ENCODE measurements at regions not wholly inside any gene's neighbourhood (a gene's known extent, or its start where the extent isn't known, plus 50 kb on each side); places are given as distances from the start of the nearest gene placed in this dataset.

DNA sequence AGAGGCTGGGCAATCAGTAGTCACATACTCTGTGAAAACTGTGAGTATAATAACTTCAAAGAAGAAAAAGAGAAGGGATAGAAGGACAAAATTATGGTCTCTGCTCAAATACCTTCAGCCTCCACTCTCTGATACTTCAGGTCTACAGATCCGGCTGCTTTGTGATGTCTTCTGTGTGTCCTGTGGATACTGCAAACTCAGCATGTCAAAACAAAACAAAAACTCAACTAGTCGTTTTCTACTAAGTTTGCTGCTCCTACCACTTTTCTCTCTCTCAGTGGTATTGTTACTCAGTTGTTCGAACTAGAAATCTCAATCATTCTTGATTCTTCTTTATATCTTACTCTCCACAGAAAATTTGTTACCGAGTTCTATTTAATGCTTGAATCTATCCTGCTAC lies 202.4 kb upstream of the ANK2 start:
- Histone ChIP-seq H3K27ac (ENCODE audit: low read depth in 1 of 2, low read length in 2 of 2) (no peak overlapping the region), H3K4me2 (replicated peaks; ENCODE audit: extremely low read depth, low read length, poor library complexity, severe bottlenecking) (no peak overlapping the region), H3K4me1 (ENCODE audit: control insufficient read depth in 1 of 2, insufficient read depth in 2 of 2, low read length in 2 of 2) (no peaks in the 10 kb centered on the region), H2AFZ (ENCODE audit: insufficient read depth, low read depth, low read length, poor library complexity, severe bottlenecking) (no peak overlapping the region), H3K27me3 (ENCODE audit: control insufficient read depth in 2 of 2, insufficient read depth in 2 of 2, low read length in 2 of 2) (no peaks in the 10 kb centered on the region), H3K79me2 (ENCODE audit: insufficient read depth, low read length) (no peaks in the 10 kb centered on the region), H3K9ac (ENCODE audit: insufficient read depth, low read length, poor library complexity, severe bottlenecking) (no peak overlapping the region), H4K20me1 (ENCODE audit: insufficient read depth, low read length) (no peaks in the 10 kb centered on the region), H3K36me3 (replicated peaks in 1 of 2; ENCODE audit: control insufficient read depth in 1 of 2, insufficient read depth in 2 of 2, low read length in 2 of 2) (no peaks in the 10 kb centered on the region), H3K4me3 (replicated peaks in 1 of 3; ENCODE audit: low read depth in 2 of 3, low read length in 3 of 3) (no peak overlapping the region), H3K9me3 (replicated peaks in 1 of 2; ENCODE audit: control insufficient read depth in 1 of 2, insufficient read depth in 1 of 2, low read length in 2 of 2) (no peaks in the 10 kb centered on the region)
- intact Hi-C loops (cut with micrococcal nuclease), result no loop called here
- Mint-ChIP-seq H3K27ac (no peak overlapping the region), H3K4me1 (no peaks in the 10 kb centered on the region), H3K9me3 (peaks cover 0 to 2% (median 0%) of the 10 kb centered on the region in 7 donors), H3K27me3 (ENCODE audit: low read depth in 3 of 3) (peaks cover 0 to 7% (median 5%) of the 10 kb centered on the region in 3 donors), H3K36me3 (no peaks in the 10 kb centered on the region), H3K4me3 (no peak overlapping the region)
- 100% methylated on average over 1 of the region's 4 CpGs for WGBS (ENCODE audit: insufficient coverage)
- DNase-seq, result no peak
- TF ChIP-seq, protein P1, sequence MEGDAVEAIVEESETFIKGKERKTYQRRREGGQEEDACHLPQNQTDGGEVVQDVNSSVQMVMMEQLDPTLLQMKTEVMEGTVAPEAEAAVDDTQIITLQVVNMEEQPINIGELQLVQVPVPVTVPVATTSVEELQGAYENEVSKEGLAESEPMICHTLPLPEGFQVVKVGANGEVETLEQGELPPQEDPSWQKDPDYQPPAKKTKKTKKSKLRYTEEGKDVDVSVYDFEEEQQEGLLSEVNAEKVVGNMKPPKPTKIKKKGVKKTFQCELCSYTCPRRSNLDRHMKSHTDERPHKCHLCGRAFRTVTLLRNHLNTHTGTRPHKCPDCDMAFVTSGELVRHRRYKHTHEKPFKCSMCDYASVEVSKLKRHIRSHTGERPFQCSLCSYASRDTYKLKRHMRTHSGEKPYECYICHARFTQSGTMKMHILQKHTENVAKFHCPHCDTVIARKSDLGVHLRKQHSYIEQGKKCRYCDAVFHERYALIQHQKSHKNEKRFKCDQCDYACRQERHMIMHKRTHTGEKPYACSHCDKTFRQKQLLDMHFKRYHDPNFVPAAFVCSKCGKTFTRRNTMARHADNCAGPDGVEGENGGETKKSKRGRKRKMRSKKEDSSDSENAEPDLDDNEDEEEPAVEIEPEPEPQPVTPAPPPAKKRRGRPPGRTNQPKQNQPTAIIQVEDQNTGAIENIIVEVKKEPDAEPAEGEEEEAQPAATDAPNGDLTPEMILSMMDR (IDR thresholded peaks at IDR 0.05), result no peak

DNA sequence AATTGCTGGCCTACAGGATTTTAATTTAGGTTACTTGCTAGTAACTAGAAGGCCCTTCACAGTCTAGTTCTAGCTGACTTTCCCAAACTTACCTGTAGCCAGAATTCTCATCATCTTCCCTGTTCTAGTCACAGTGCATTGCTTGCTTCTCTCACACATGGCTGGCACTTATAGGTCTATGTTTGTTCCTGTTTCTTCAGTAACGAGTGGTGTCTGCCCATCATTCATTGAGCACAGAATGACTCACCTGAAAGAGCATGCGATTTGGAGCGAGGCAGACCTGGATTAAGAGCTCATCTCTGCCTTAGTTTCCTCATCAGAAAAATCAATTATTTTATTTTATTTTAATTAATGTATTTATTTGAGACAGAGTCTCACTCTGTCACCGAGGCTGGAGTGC lies 201.7 kb upstream of the ANK2 start:
- 86% methylated on average over 1 of the region's 4 CpGs for WGBS (ENCODE audit: insufficient coverage)
- Histone ChIP-seq H2AFZ (ENCODE audit: insufficient read depth, low read depth, low read length, poor library complexity, severe bottlenecking) (no peak overlapping the region), H3K36me3 (replicated peaks in 1 of 2; ENCODE audit: control insufficient read depth in 1 of 2, insufficient read depth in 2 of 2, low read length in 2 of 2) (no peaks in the 10 kb centered on the region), H3K27ac (ENCODE audit: low read depth in 1 of 2, low read length in 2 of 2) (no peak overlapping the region), H3K27me3 (ENCODE audit: control insufficient read depth in 2 of 2, insufficient read depth in 2 of 2, low read length in 2 of 2) (no peaks in the 10 kb centered on the region), H3K4me1 (ENCODE audit: control insufficient read depth in 1 of 2, insufficient read depth in 2 of 2, low read length in 2 of 2) (no peaks in the 10 kb centered on the region), H3K4me3 (replicated peaks in 1 of 3; ENCODE audit: low read depth in 2 of 3, low read length in 3 of 3) (no peak overlapping the region), H4K20me1 (ENCODE audit: insufficient read depth, low read length) (no peaks in the 10 kb centered on the region), H3K79me2 (ENCODE audit: insufficient read depth, low read length) (no peaks in the 10 kb centered on the region), H3K9me3 (replicated peaks in 1 of 2; ENCODE audit: control insufficient read depth in 1 of 2, insufficient read depth in 1 of 2, low read length in 2 of 2) (no peaks in the 10 kb centered on the region), H3K9ac (ENCODE audit: insufficient read depth, low read length, poor library complexity, severe bottlenecking) (no peak overlapping the region), H3K4me2 (replicated peaks; ENCODE audit: extremely low read depth, low read length, poor library complexity, severe bottlenecking) (no peak overlapping the region)
- no peak overlapping the region for H3K27ac Mint-ChIP-seq
- H3K27me3 Mint-ChIP-seq (ENCODE audit: low read depth in 3 of 3), result peaks cover 0 to 5% (median 5%) of the 10 kb centered on the region in 3 donors
- H3K4me1 Mint-ChIP-seq, result no peaks in the 10 kb centered on the region
- H3K9me3 Mint-ChIP-seq, result peaks cover 0 to 2% (median 0%) of the 10 kb centered on the region in 7 donors
- intact Hi-C loops (cut with micrococcal nuclease), result no loop called here
- TF ChIP-seq, protein P1 (IDR thresholded peaks at IDR 0.05), result no peak
- no peak overlapping the region for H3K4me3 Mint-ChIP-seq
- no peaks in the 10 kb centered on the region for H3K36me3 Mint-ChIP-seq
- no peak for DNase-seq

All from CD14-positive monocyte (primary cell).